HEK293 (cell line): ENCODE measurements at regions not wholly inside any gene's neighbourhood (a gene's known extent, or its start where the extent isn't known, plus 50 kb on each side); places are given as distances from the start of the nearest gene placed in this dataset.

Source experiments
- HOXA7 ChIP-seq: sonication (generic); formaldehyde crosslinking; IDR thresholded peaks from 2 replicates; pipeline ENCODE4 v1.8.1; 2022; ENCODE audit warnings: missing genetic modification reagents, borderline replicate concordance
- REST ChIP-seq: fragments of 450-650 bp; formaldehyde crosslinking; IDR thresholded peaks from 2 replicates; pipeline ENCODE4 v1.5.1; 2016; ENCODE audit warnings: missing biosample characterization, missing genetic modification characterization
- ZBTB10 ChIP-seq: fragments of 450-650 bp; formaldehyde crosslinking; IDR thresholded peaks from 2 replicates; pipeline ENCODE4 v1.5.1; 2016; ENCODE audit warnings: missing biosample characterization, missing genetic modification characterization
- ZBTB49 ChIP-seq: fragments of 450-650 bp; formaldehyde crosslinking; IDR thresholded peaks from 2 replicates; pipeline ENCODE4 v1.5.1; 2016; ENCODE audit warnings: missing biosample characterization, missing genetic modification characterization, low read depth
- ZIC2 ChIP-seq: fragments of 450-650 bp; formaldehyde crosslinking; IDR thresholded peaks from 2 replicates; pipeline ENCODE4 v1.5.1; 2016; ENCODE audit warnings: missing biosample characterization, missing genetic modification characterization
- ZNF121 ChIP-seq: fragments of 450-650 bp; formaldehyde crosslinking; IDR thresholded peaks from 2 replicates; pipeline ENCODE4 v1.5.1; 2016; ENCODE audit warnings: missing biosample characterization, missing genetic modification characterization
- ZNF18 ChIP-seq: fragments of 450-650 bp; formaldehyde crosslinking; IDR thresholded peaks from 2 replicates; pipeline ENCODE4 v1.5.1; 2016; ENCODE audit warnings: missing biosample characterization, missing genetic modification characterization
- ZNF274 ChIP-seq, 2 experiments: fragments of 200-500 bp in 1 of 2; fragments of 450-650 bp in 1 of 2; sonication (Bioruptor generic) in 1 of 2; formaldehyde crosslinking in 1 of 2; IDR thresholded peaks; 2 replicates each; pipeline versions ENCODE4 v1.5.1 to v1.6.1; 2014 to 2016; ENCODE audit warnings: borderline replicate concordance in 1 of 2, inconsistent platforms in 1 of 2, low read length in 1 of 2, missing biosample characterization in 1 of 2, missing genetic modification characterization in 1 of 2
- ZNF521 ChIP-seq: fragments of 450-650 bp; formaldehyde crosslinking; IDR thresholded peaks from 2 replicates; pipeline ENCODE4 v1.5.1; 2017; ENCODE audit warnings: missing biosample characterization, mild to moderate bottlenecking, missing genetic modification characterization
- ZNF792 ChIP-seq: fragments of 450-650 bp; formaldehyde crosslinking; IDR thresholded peaks from 2 replicates; pipeline ENCODE4 v1.5.1; 2016; ENCODE audit warnings: missing biosample characterization, missing genetic modification characterization
- TF ChIP-seq, protein P1 (sequence below): fragments of 450-650 bp; formaldehyde crosslinking; IDR thresholded peaks from 2 replicates; pipeline ENCODE4 v1.5.1; 2016; ENCODE audit warnings: missing biosample characterization, missing genetic modification characterization
- TF ChIP-seq, protein P2 (sequence below): fragments of 450-650 bp; formaldehyde crosslinking; IDR thresholded peaks from 2 replicates; pipeline ENCODE4 v1.5.1; 2016; ENCODE audit warnings: missing biosample characterization, missing genetic modification characterization

GRCh38 chr4:103305355-103305754 is 107.2 kb upstream of the CENPE start:
- no peak for TF ChIP-seq REST
- no peak for TF ChIP-seq ZNF792 (tag by site-specific recombination)
- TF ChIP-seq, protein P1, sequence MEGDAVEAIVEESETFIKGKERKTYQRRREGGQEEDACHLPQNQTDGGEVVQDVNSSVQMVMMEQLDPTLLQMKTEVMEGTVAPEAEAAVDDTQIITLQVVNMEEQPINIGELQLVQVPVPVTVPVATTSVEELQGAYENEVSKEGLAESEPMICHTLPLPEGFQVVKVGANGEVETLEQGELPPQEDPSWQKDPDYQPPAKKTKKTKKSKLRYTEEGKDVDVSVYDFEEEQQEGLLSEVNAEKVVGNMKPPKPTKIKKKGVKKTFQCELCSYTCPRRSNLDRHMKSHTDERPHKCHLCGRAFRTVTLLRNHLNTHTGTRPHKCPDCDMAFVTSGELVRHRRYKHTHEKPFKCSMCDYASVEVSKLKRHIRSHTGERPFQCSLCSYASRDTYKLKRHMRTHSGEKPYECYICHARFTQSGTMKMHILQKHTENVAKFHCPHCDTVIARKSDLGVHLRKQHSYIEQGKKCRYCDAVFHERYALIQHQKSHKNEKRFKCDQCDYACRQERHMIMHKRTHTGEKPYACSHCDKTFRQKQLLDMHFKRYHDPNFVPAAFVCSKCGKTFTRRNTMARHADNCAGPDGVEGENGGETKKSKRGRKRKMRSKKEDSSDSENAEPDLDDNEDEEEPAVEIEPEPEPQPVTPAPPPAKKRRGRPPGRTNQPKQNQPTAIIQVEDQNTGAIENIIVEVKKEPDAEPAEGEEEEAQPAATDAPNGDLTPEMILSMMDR = no peak
- no peak for TF ChIP-seq ZBTB49
- TF ChIP-seq HOXA7 (CRISPR knock-in tag) = no peak
- TF ChIP-seq ZIC2 (tag by site-specific recombination) = no peak
- TF ChIP-seq ZNF18 (tag by site-specific recombination) = no peak
- no peak for TF ChIP-seq ZBTB10
- TF ChIP-seq, protein P2, sequence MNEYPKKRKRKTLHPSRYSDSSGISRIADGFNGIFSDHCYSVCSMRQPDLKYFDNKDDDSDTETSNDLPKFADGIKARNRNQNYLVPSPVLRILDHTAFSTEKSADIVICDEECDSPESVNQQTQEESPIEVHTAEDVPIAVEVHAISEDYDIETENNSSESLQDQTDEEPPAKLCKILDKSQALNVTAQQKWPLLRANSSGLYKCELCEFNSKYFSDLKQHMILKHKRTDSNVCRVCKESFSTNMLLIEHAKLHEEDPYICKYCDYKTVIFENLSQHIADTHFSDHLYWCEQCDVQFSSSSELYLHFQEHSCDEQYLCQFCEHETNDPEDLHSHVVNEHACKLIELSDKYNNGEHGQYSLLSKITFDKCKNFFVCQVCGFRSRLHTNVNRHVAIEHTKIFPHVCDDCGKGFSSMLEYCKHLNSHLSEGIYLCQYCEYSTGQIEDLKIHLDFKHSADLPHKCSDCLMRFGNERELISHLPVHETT = no peak
- TF ChIP-seq ZNF274 (IDR thresholded peaks at IDR 0.05; ENCODE audit: low read length) = no peak
- TF ChIP-seq ZNF274 (tag by site-specific recombination; IDR thresholded peaks at IDR 0.05; ENCODE audit: borderline replicate concordance) = no peak
- TF ChIP-seq ZNF521 (tag by site-specific recombination) = no peak
- TF ChIP-seq ZNF121 (tag by site-specific recombination) = no peak
